KMS-11 (cell line): ENCODE measurements at regions not wholly inside any gene's neighbourhood (a gene's known extent, or its start where the extent isn't known, plus 50 kb on each side); places are given as distances from the start of the nearest gene placed in this dataset.

ENCODE experiments used
- H2AFZ ChIP-seq: fragments of 200-600 bp; sonication (generic); 2 replicates; pipeline ENCODE4 v1.6.1; 2016; ENCODE audit warnings: antibody characterized with exemption, mixed run types, low read depth
- H3K27ac ChIP-seq: fragments of 200-600 bp; sonication (generic); 2 replicates; pipeline ENCODE4 v1.6.1; 2016; ENCODE audit warnings: mild to moderate bottlenecking, mixed run types
- H3K27me3 ChIP-seq: fragments of 200-600 bp; sonication (generic); 2 replicates; pipeline ENCODE4 v1.6.1; 2017; ENCODE audit warnings: mild to moderate bottlenecking, low read depth, mixed run types, moderate library complexity; ENCODE audit not compliant: insufficient read depth
- H3K36me3 ChIP-seq: fragments of 200-600 bp; sonication (generic); 2 replicates; pipeline ENCODE4 v1.6.1; 2017; ENCODE audit warnings: mild to moderate bottlenecking, mixed run types; ENCODE audit not compliant: insufficient read depth
- H3K4me1 ChIP-seq: fragments of 200-600 bp; sonication (generic); 2 replicates; pipeline ENCODE4 v1.6.1; 2016; ENCODE audit warnings: mild to moderate bottlenecking, low read depth, mixed run types; ENCODE audit not compliant: poor library complexity, severe bottlenecking
- H3K4me2 ChIP-seq: fragments of 200-600 bp; sonication (generic); 2 replicates; pipeline ENCODE4 v1.7.0; 2016; ENCODE audit warnings: mild to moderate bottlenecking, mixed run types
- H3K4me3 ChIP-seq: fragments of 200-600 bp; sonication (generic); IDR thresholded peaks from 2 replicates; pipeline ENCODE4 v1.6.1; 2017; ENCODE audit warnings: low read depth, low read length, mixed read lengths; ENCODE audit not compliant: insufficient read depth
- H3K79me2 ChIP-seq: fragments of 200-600 bp; sonication (generic); 2 replicates; pipeline ENCODE4 v1.6.1; 2016; ENCODE audit warnings: low read depth, mixed run types; ENCODE audit not compliant: insufficient read depth
- H3K9ac ChIP-seq: fragments of 200-600 bp; sonication (generic); 2 replicates; pipeline ENCODE4 v1.6.1; 2016; ENCODE audit warnings: mild to moderate bottlenecking, mixed run types
- H4K20me1 ChIP-seq: fragments of 200-600 bp; sonication (generic); 2 replicates; pipeline ENCODE4 v1.6.1; 2016; ENCODE audit warnings: mild to moderate bottlenecking, mixed run types; ENCODE audit not compliant: insufficient read depth
- CTCF ChIP-seq: fragments of 200-600 bp; sonication (generic); conservative IDR thresholded peaks from 2 replicates; pipeline ENCODE4 v1.6.1; 2017; ENCODE audit warnings: low read depth, mild to moderate bottlenecking, antibody characterized with exemption, low read length, moderate library complexity, mixed read lengths

- Histone ChIP-seq H4K20me1 (no peaks in the 10 kb centered on the region), H3K4me3 (no peak overlapping the region), H3K36me3 (no peaks in the 10 kb centered on the region), H3K79me2 (no peaks in the 10 kb centered on the region), H3K4me2 (no peak overlapping the region), H2AFZ (no peak overlapping the region), H3K27ac (no peak overlapping the region), H3K4me1 (no peaks in the 10 kb centered on the region), H3K27me3 (no peaks in the 10 kb centered on the region), H3K9ac (no peak overlapping the region)
- no peak for TF ChIP-seq CTCF
These were observed 233.4 kb upstream of the KIRREL3 start for GRCh38 chr11:127233998-127234397.

GRCh38 chr11:127230392-127230791 lies 229.8 kb upstream of the KIRREL3 start:
- H4K20me1 ChIP-seq = no peaks in the 10 kb centered on the region
- H3K9ac ChIP-seq = no peak overlapping the region
- H3K79me2 ChIP-seq = no peaks in the 10 kb centered on the region
- H3K36me3 ChIP-seq = no peaks in the 10 kb centered on the region
- H3K4me1 ChIP-seq = no peaks in the 10 kb centered on the region
- no peak overlapping the region for H3K4me3 ChIP-seq
- TF ChIP-seq CTCF = no peak
- no peaks in the 10 kb centered on the region for H3K27me3 ChIP-seq
- no peak overlapping the region for H2AFZ ChIP-seq
- no peak overlapping the region for H3K27ac ChIP-seq
- no peak overlapping the region for H3K4me2 ChIP-seq

GRCh38 chr11:127226949-127227348 lies 226.4 kb upstream of the KIRREL3 start:
- Histone ChIP-seq H3K79me2 (no peaks in the 10 kb centered on the region), H3K4me3 (no peak overlapping the region), H2AFZ (no peak overlapping the region), H3K27ac (no peak overlapping the region), H3K27me3 (no peaks in the 10 kb centered on the region), H4K20me1 (no peaks in the 10 kb centered on the region), H3K9ac (no peak overlapping the region), H3K4me2 (no peak overlapping the region), H3K4me1 (no peaks in the 10 kb centered on the region), H3K36me3 (no peaks in the 10 kb centered on the region)
- TF ChIP-seq CTCF = no peak

- no peak overlapping the region for H3K4me3 ChIP-seq
- H2AFZ ChIP-seq = no peak overlapping the region
- H4K20me1 ChIP-seq = no peaks in the 10 kb centered on the region
- no peaks in the 10 kb centered on the region for H3K79me2 ChIP-seq
- H3K36me3 ChIP-seq = no peaks in the 10 kb centered on the region
- TF ChIP-seq CTCF = no peak
- no peaks in the 10 kb centered on the region for H3K27me3 ChIP-seq
- H3K4me1 ChIP-seq = no peaks in the 10 kb centered on the region
- no peak overlapping the region for H3K27ac ChIP-seq
- H3K4me2 ChIP-seq = no peak overlapping the region
- no peak overlapping the region for H3K9ac ChIP-seq
These were observed 225.8 kb upstream of the KIRREL3 start for GRCh38 chr11:127226380-127226779.

- Histone ChIP-seq H3K4me2 (no peak overlapping the region), H3K4me3 (no peak overlapping the region), H3K9ac (no peak overlapping the region), H3K27ac (no peak overlapping the region), H4K20me1 (no peaks in the 10 kb centered on the region), H2AFZ (no peak overlapping the region), H3K27me3 (no peaks in the 10 kb centered on the region), H3K36me3 (no peaks in the 10 kb centered on the region), H3K79me2 (no peaks in the 10 kb centered on the region), H3K4me1 (no peaks in the 10 kb centered on the region)
- no peak for TF ChIP-seq CTCF
These were observed 225.0 kb upstream of the KIRREL3 start for GRCh38 chr11:127225619-127226018.
